GM12872 (cell line): ENCODE measurements at regions not wholly inside any gene's neighbourhood (a gene's known extent, or its start where the extent isn't known, plus 50 kb on each side); places are given as distances from the start of the nearest gene placed in this dataset.

Experiments used
- CTCF ChIP-seq: IDR thresholded peaks from 3 replicates; pipeline ENCODE4 v1.5.1; 2011; ENCODE audit warnings: low read depth, mild to moderate bottlenecking, low read length, moderate library complexity; ENCODE audit not compliant: insufficient read depth

- TF ChIP-seq CTCF: no peak
Observed at GRCh38 chr6:112799889-112800288, 452.8 kb downstream of the RFPL4B start.

- TF ChIP-seq CTCF: no peak
Observed at GRCh38 chr6:112800439-112800838, 453.3 kb downstream of the RFPL4B start.

- no peak for TF ChIP-seq CTCF
Observed at GRCh38 chr6:112800916-112801315, 453.8 kb downstream of the RFPL4B start.

GRCh38 chr6:112801468-112802080 lies 454.4 kb downstream of the RFPL4B start:
- TF ChIP-seq CTCF: no peak

GRCh38 chr6:112802144-112802543 lies 455.0 kb downstream of the RFPL4B start:
- no peak for TF ChIP-seq CTCF

- TF ChIP-seq CTCF: no peak
Observed at GRCh38 chr6:112804638-112805330, 457.7 kb downstream of the RFPL4B start.

- TF ChIP-seq CTCF: no peak
Observed at GRCh38 chr6:112806163-112806865, 459.2 kb downstream of the RFPL4B start.
